NB4 (cell line): ENCODE measurements at regions not wholly inside any gene's neighbourhood (a gene's known extent, or its start where the extent isn't known, plus 50 kb on each side); places are given as distances from the start of the nearest gene placed in this dataset.

Experiments used
- CTCF ChIP-seq: IDR thresholded peaks from one replicate; pipeline ENCODE4 v1.5.1; 2012; ENCODE audit warnings: low read depth, low read length
- POLR2A ChIP-seq: IDR thresholded peaks from 2 replicates; pipeline ENCODE4 v1.6.1; 2011; ENCODE audit warnings: mild to moderate bottlenecking; ENCODE audit not compliant: insufficient read length; ENCODE audit errors: extremely low read depth

DNA sequence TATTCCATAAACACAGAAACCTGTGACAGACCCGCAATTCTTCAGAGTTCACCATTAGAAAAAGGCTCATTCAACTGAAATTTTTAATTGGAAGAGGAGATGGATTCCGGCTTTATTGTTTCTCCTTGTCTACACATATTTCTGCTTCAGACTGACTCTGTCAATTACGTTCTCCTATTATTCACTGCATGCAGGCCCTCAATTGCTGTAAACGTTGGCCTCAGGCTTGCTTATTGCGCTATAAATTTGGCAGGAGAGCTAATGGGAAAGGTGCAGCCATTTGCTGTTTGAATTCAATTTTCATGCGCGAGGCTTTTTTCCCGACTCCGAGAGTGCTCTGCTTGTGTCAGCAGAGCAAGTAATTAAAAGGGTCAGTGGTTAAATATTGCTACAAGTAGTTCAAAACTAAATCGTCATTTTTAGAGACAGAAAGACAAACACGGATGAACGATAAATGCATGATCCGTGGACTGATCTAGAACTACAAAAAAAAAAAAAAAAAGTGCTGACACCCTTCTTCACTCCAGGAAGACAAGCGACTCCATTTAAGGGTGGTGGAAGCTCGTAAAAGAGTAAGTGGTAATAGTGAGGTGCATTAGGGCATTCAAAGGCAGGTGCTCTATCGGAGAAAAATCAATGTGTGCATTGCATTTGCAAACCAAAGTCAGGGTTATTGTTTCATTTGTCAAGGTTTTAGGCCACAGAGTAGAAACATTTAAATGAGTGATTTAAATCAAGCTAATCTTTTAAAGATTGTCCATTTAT, 841.6 kb upstream of the FRG1 start:
- TF ChIP-seq POLR2A (no peak), CTCF (no peak)
